MCF 10A (cell line): ENCODE measurements at regions not wholly inside any gene's neighbourhood (a gene's known extent, or its start where the extent isn't known, plus 50 kb on each side); places are given as distances from the start of the nearest gene placed in this dataset.

ENCODE experiments used
- BruUV-seq: library from RNA; stranded (reverse); fragments of 400-500 nt; replicated peaks from 2 replicates; lab custom pipeline; 2021; lab: Mats Ljungman, UMichigan
- CTCF ChIA-PET: fragments of 300-600 bp; sonication (Branson Sonifier 250); formaldehyde crosslinking; extraction: SDS; loops from one replicate; lab custom pipeline; 2021; ENCODE audit warnings: antibody characterized with exemption, inconsistent platforms; lab: Yijun Ruan, JAX
- POLR2A ChIA-PET: fragments of 300-600, 350-650 bp; sonication (Branson Sonifier 250); formaldehyde crosslinking; extraction: SDS; loops from one replicate; lab custom pipeline; 2020; ENCODE audit warnings: antibody characterized with exemption, inconsistent platforms; lab: Yijun Ruan, JAX
- DNase-seq: peaks from one replicate; pipeline ENCODE4 v3.0.0-alpha.2; 2018; ENCODE audit not compliant: unreplicated experiment
- H3K27ac Mint-ChIP-seq: one replicate; pipeline ENCODE4 v1.8.0; 2022; ENCODE audit warnings: mild to moderate bottlenecking, low read depth, mixed read lengths; ENCODE audit not compliant: unreplicated experiment
- H3K27me3 Mint-ChIP-seq: one replicate; pipeline ENCODE4 v1.8.0; 2022; ENCODE audit warnings: mixed read lengths; ENCODE audit not compliant: insufficient read depth, unreplicated experiment
- H3K36me3 Mint-ChIP-seq: one replicate; pipeline ENCODE4 v1.8.0; 2022; ENCODE audit warnings: mild to moderate bottlenecking, moderate library complexity, mixed read lengths; ENCODE audit not compliant: insufficient read depth, unreplicated experiment
- H3K4me1 Mint-ChIP-seq: one replicate; pipeline ENCODE4 v1.8.0; 2022; ENCODE audit warnings: mixed read lengths; ENCODE audit not compliant: insufficient read depth, unreplicated experiment
- H3K4me3 Mint-ChIP-seq: one replicate; pipeline ENCODE4 v1.8.0; 2022; ENCODE audit warnings: mild to moderate bottlenecking, moderate library complexity, mixed read lengths; ENCODE audit not compliant: unreplicated experiment
- H3K9me3 Mint-ChIP-seq: one replicate; pipeline ENCODE4 v1.8.0; 2022; ENCODE audit warnings: mixed read lengths; ENCODE audit not compliant: unreplicated experiment
- CTCF ChIP-seq: fragments of 200-600 bp; IDR thresholded peaks from one replicate; pipeline ENCODE4 v1.8.0; 2022; ENCODE audit warnings: antibody characterized with exemption, mild to moderate bottlenecking; ENCODE audit not compliant: unreplicated experiment
- intact Hi-C: fragments of 100-400 bp; cut with micrococcal nuclease; formaldehyde crosslinking; loops from 2 replicates; pipeline ENCODE4 v1.14.1; 2022

DNA sequence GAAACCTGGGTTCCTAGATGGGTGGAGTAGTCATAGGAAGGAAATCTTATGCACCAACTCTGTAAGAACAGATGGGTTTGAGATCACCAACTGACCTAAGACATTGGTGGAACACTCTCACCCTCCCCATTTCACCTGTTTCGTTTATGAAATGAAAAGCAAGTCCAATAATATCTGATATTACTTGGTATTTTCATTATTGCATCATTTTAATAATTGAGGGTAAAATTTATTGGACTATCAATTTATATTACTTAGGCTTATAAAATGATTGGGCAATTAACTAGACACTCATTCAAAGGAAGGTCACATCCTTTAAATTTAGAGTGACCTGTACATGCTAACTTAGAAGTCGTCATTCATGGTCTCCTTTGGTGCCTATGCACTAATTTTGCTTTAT is 503.9 kb downstream of the TAFA4 start:
- BruUV-seq, result no TSS peak
- intact Hi-C loops, result no loop called here
- DNase-seq, result no peak
- no peaks in the 10 kb centered on the region for H3K36me3 Mint-ChIP-seq
- peaks cover 8% of the 10 kb centered on the region for H3K9me3 Mint-ChIP-seq
- CTCF ChIA-PET, result no interaction called here
- POLR2A ChIA-PET, result interaction anchor here (0.6 kb wide), 1 partner anchor 36 kb away, joined by 3 read pairs; no protein-coding TSS in a partner anchor
- H3K4me3 Mint-ChIP-seq, result no peak overlapping the region
- no peaks in the 10 kb centered on the region for H3K4me1 Mint-ChIP-seq
- H3K27ac Mint-ChIP-seq, result no peak overlapping the region
- TF ChIP-seq CTCF, result no peak
- peaks cover 19% of the 10 kb centered on the region for H3K27me3 Mint-ChIP-seq

DNA sequence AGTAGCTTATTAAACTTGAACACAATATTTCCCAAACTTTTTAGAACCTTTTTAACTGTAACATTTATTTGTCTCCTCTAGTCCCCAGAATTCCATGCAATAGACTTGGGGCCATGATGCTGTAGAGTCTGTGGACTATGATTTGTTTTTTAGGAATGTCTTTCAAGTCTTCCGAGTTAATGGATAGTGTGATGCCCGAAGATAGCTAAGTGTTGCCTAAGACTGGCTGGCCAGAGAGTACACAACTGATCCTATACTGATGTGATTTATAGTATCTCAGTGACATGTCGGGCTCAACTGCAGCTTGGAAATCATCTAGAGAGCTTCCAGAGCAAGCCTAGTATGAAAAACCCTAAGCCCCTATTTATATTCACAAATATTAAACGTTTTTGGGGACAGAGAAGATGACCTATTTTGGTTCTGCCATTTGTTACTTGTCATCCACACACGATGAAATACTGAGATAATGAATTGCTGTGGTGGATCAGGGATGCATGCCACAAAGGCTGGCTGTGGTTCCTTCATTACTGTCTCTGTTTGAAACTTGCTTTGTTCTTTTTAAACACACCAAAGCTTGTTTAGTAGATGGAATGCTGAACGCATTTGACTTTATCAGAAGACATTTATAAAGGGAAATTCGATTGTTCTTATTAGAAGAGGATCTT is 507.4 kb downstream of the TAFA4 start:
- intact Hi-C loops, result no loop called here
- Mint-ChIP-seq H3K4me1 (no peaks in the 10 kb centered on the region), H3K4me3 (no peak overlapping the region), H3K36me3 (no peaks in the 10 kb centered on the region), H3K27me3 (peaks cover 19% of the 10 kb centered on the region), H3K9me3 (peaks cover 8% of the 10 kb centered on the region), H3K27ac (no peak overlapping the region)
- CTCF ChIA-PET, result no interaction called here
- no peak for TF ChIP-seq CTCF
- POLR2A ChIA-PET, result no interaction called here
- DNase-seq, result no peak
- BruUV-seq, result no TSS peak

GRCh38 chr3:68408626-68409025 is 523.7 kb downstream of the TAFA4 start:
- no peaks in the 10 kb centered on the region for H3K27me3 Mint-ChIP-seq
- peaks cover 4% of the 10 kb centered on the region for H3K9me3 Mint-ChIP-seq
- no TSS peak for BruUV-seq
- intact Hi-C loops, result no loop called here
- no peak overlapping the region for H3K4me3 Mint-ChIP-seq
- DNase-seq, result no peak
- TF ChIP-seq CTCF, result no peak
- H3K27ac Mint-ChIP-seq, result no peak overlapping the region
- POLR2A ChIA-PET, result no interaction called here
- CTCF ChIA-PET, result no interaction called here
- no peaks in the 10 kb centered on the region for H3K4me1 Mint-ChIP-seq
- H3K36me3 Mint-ChIP-seq, result no peaks in the 10 kb centered on the region

DNA sequence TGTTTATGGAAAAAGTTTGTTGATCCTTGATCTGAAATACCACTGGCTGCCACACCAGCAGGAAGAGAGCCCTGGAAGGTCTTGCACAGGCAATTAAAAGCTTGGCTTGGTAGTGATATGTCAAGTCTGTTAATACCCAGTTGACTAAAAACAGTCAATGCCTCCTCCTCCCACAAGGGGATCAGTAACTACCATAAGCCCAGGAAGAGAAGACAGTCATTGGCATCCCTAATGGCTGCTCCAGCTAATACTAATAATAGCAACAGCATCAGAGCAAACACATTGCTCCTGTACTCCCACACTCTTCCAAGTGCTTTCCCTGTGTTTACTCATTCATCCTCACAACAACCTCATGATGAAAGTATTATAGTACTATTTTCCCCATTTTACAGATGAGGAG is 528.6 kb downstream of the TAFA4 start:
- intact Hi-C loops, result no loop called here
- no peak for DNase-seq
- Mint-ChIP-seq H3K27me3 (no peaks in the 10 kb centered on the region), H3K9me3 (no peaks in the 10 kb centered on the region), H3K4me1 (no peaks in the 10 kb centered on the region), H3K36me3 (no peaks in the 10 kb centered on the region), H3K4me3 (no peak overlapping the region), H3K27ac (no peak overlapping the region)
- ChIA-PET POLR2A (no interaction called here), CTCF (no interaction called here)
- no TSS peak for BruUV-seq
- TF ChIP-seq CTCF, result no peak
